Omental fat pad (tissue), 3 donors: ENCODE measurements at regions not wholly inside any gene's neighbourhood (a gene's known extent, or its start where the extent isn't known, plus 50 kb on each side); places are given as distances from the start of the nearest gene placed in this dataset.
"Not testable (repeated sequence)": the region's sequence is repeated elsewhere in the genome, so short reads cannot be mapped to it uniquely, and the experiment has no call there.

ENCODE experiments used
- ATAC-seq: fragments of 150-250 bp; one replicate; pipeline ENCODE4 v1.9.1; 2016; ENCODE audit warnings: mild to moderate bottlenecking, moderate library complexity; ENCODE audit not compliant: low FRiP score
- DNase-seq: peaks from one replicate; pipeline ENCODE4 v3.0.0-alpha.2; 2019; ENCODE audit warnings: low spot score
- CTCF ChIP-seq, 3 donors: fragments of 450-650 bp; IDR thresholded peaks; one replicate each; pipeline ENCODE4 v1.5.1; 2016 to 2017; ENCODE audit warnings: antibody characterized with exemption in 3 of 3, mild to moderate bottlenecking in 3 of 3, moderate library complexity in 2 of 3

GRCh38 chrX:98191003-98191402 is 1307.3 kb downstream of the RPA4 start:
- no peak for TF ChIP-seq CTCF (IDR thresholded peaks at IDR 0.05)
- ATAC-seq = no peak

GRCh38 chrX:98194036-98194435 is 1310.3 kb downstream of the RPA4 start:
- no peak for TF ChIP-seq CTCF (IDR thresholded peaks at IDR 0.05)
- DNase-seq (no peak), ATAC-seq (no peak)

More at GRCh38 chrX:98191003-98191402, 1307.3 kb downstream of the RPA4 start:
- no peak for DNase-seq

- DNase-seq (no peak), ATAC-seq (no peak)
- no peak for TF ChIP-seq CTCF (IDR thresholded peaks at IDR 0.05)
Observed at GRCh38 chrX:98203800-98204199, 1320.1 kb downstream of the RPA4 start.

GRCh38 chrX:98207947-98208346 is 1324.2 kb downstream of the RPA4 start:
- DNase-seq = no peak
- no peak for ATAC-seq
- no peak for TF ChIP-seq CTCF (IDR thresholded peaks at IDR 0.05)

- no peak for TF ChIP-seq CTCF (IDR thresholded peaks at IDR 0.05)
- no peak for ATAC-seq
- DNase-seq = no peak
Observed at GRCh38 chrX:98231003-98231402, 1347.3 kb downstream of the RPA4 start.

GRCh38 chrX:98240061-98240460 is 1356.4 kb downstream of the RPA4 start:
- ATAC-seq, DNase-seq: not testable (repeated sequence)

- DNase-seq (no peak), ATAC-seq (no peak)
- TF ChIP-seq CTCF (IDR thresholded peaks at IDR 0.05) = no peak
Observed at GRCh38 chrX:98263135-98263534, 1379.4 kb downstream of the RPA4 start.

GRCh38 chrX:98289726-98290125 is 1406.0 kb downstream of the RPA4 start:
- DNase-seq (no peak), ATAC-seq (no peak)
- TF ChIP-seq CTCF (IDR thresholded peaks at IDR 0.05) = no peak
